VCaP (cell line): ENCODE measurements at regions not wholly inside any gene's neighbourhood (a gene's known extent, or its start where the extent isn't known, plus 50 kb on each side); places are given as distances from the start of the nearest gene placed in this dataset.

ENCODE experiments used
- H3K27ac ChIP-seq: fragments of 450-650 bp; 2 replicates; pipeline ENCODE4 v1.5.1; 2017
- TF ChIP-seq, protein P1 (sequence below): fragments of 450-650 bp; conservative IDR thresholded peaks from 2 replicates; pipeline ENCODE4 v1.5.1; 2017; ENCODE audit warnings: mild to moderate bottlenecking, moderate library complexity

- no peak overlapping the region for H3K27ac ChIP-seq
- TF ChIP-seq, protein P1, sequence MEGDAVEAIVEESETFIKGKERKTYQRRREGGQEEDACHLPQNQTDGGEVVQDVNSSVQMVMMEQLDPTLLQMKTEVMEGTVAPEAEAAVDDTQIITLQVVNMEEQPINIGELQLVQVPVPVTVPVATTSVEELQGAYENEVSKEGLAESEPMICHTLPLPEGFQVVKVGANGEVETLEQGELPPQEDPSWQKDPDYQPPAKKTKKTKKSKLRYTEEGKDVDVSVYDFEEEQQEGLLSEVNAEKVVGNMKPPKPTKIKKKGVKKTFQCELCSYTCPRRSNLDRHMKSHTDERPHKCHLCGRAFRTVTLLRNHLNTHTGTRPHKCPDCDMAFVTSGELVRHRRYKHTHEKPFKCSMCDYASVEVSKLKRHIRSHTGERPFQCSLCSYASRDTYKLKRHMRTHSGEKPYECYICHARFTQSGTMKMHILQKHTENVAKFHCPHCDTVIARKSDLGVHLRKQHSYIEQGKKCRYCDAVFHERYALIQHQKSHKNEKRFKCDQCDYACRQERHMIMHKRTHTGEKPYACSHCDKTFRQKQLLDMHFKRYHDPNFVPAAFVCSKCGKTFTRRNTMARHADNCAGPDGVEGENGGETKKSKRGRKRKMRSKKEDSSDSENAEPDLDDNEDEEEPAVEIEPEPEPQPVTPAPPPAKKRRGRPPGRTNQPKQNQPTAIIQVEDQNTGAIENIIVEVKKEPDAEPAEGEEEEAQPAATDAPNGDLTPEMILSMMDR, result no peak
Measured at GRCh38 chr3:176820764-176821163, 376.5 kb downstream of the TBL1XR1 start.

- TF ChIP-seq, protein P1, result no peak
- H3K27ac ChIP-seq, result no peak overlapping the region
Measured at GRCh38 chr3:176816937-176817336, 380.3 kb downstream of the TBL1XR1 start.

- TF ChIP-seq, protein P1, result peak; percentile 37
- H3K27ac ChIP-seq, result no peak overlapping the region
Measured at GRCh38 chr3:176814285-176814684, 383.0 kb downstream of the TBL1XR1 start.

DNA sequence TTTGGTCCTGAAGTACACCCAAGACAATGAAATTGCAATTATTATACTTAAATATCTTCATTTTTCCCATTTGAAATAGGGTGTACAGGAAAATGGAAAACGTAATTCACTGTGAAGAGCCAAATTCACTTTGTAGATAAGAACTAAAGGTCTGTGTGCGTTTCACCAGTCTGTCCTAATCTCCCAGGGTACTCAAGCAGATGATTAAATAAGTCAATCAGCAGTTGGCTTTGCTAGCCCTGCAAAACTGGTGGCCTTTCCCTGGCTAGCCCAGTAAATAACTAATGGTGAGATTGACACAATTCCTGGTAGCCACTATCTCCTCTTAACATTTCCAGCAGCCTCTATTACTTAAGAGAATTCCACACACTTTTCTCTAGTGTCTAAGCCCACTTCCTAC is 389.3 kb downstream of the TBL1XR1 start:
- TF ChIP-seq, protein P1, result no peak
- no peak overlapping the region for H3K27ac ChIP-seq

DNA sequence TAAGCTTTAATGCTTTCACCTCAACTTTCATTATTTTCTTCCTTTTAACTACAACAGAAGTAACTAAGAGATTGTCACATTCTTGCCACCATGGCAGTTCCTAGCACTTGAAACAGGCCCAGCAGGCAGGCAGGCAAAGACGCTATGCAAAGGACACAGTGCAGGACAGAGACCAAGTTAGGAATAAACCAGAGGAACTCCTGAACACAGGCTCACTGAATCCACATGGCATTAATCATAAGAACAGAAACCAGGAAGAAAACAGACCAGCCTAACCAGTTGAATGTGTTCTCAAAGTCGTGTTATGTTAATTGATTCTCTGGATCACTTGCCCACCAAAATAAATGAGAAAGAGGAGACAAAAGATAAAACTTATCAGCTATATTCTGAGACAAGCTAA is 397.6 kb downstream of the TBL1XR1 start:
- TF ChIP-seq, protein P1, result no peak
- H3K27ac ChIP-seq, result peak overlapping the region; percentile 29

GRCh38 chr3:176798680-176799079 is 398.6 kb downstream of the TBL1XR1 start:
- H3K27ac ChIP-seq, result no peak overlapping the region
- TF ChIP-seq, protein P1, result no peak

DNA sequence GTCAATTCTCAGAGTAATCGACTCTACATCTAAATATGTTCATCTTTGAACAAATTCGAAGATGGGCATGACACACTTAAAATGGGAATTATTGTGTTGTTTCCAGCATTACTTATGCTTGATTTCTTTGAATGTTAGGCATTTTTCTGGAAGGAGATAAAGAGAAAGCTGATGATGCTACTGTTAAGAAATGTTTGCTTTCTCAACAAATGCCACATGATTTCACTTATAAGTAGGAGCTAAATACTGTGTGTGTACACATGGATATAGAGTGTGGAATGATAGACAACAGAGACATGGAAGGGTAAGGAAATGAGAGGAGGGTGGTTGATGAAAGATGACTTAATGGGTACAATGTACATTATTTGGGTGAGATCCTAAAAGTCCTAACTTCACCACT is 400.9 kb downstream of the TBL1XR1 start:
- TF ChIP-seq, protein P1, result no peak
- no peak overlapping the region for H3K27ac ChIP-seq

- H3K27ac ChIP-seq, result no peak overlapping the region
- TF ChIP-seq, protein P1, result no peak
Measured at GRCh38 chr3:176795891-176796290, 401.4 kb downstream of the TBL1XR1 start.
